ENCODE measurements at regions not wholly inside any gene's neighbourhood (a gene's known extent, or its start where the extent isn't known, plus 50 kb on each side); places are given as distances from the start of the nearest gene placed in this dataset.

DNA sequence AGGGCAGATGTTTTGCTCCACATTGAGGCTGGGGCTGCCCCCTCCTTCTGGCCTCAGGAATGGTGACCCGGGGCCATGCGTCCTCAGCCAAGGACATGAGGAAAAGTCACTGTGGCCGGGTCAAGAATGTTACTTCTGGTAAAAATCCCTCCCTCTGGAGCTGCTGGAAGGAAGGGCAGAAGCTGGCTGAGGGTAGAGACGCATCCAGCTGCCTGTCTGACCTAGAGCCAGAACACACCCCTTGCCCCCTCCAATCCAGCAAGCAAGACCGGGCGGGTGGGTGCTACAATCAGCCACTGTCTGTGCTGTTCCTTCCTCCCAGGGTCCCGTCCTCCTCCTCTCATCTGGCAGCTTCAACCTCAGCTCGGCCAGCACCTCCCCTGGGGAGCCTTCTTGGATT is 59.0 kb downstream of the PTPRS start:
- TF ChIP-seq, protein P1, sequence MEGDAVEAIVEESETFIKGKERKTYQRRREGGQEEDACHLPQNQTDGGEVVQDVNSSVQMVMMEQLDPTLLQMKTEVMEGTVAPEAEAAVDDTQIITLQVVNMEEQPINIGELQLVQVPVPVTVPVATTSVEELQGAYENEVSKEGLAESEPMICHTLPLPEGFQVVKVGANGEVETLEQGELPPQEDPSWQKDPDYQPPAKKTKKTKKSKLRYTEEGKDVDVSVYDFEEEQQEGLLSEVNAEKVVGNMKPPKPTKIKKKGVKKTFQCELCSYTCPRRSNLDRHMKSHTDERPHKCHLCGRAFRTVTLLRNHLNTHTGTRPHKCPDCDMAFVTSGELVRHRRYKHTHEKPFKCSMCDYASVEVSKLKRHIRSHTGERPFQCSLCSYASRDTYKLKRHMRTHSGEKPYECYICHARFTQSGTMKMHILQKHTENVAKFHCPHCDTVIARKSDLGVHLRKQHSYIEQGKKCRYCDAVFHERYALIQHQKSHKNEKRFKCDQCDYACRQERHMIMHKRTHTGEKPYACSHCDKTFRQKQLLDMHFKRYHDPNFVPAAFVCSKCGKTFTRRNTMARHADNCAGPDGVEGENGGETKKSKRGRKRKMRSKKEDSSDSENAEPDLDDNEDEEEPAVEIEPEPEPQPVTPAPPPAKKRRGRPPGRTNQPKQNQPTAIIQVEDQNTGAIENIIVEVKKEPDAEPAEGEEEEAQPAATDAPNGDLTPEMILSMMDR (IDR thresholded peaks at IDR 0.05): no peak
- TF ChIP-seq POLR2A (IDR thresholded peaks at IDR 0.05): no peak

Data from gastroesophageal sphincter (tissue), 3 donors.